Endothelial cell of umbilical vein (primary cell): ENCODE measurements at regions not wholly inside any gene's neighbourhood (a gene's known extent, or its start where the extent isn't known, plus 50 kb on each side); places are given as distances from the start of the nearest gene placed in this dataset.

Source experiments
- BruUV-seq: library from RNA; stranded (reverse); fragments of 400-500 nt; replicated peaks from 2 replicates; lab custom pipeline; 2021; lab: Mats Ljungman, UMichigan
- CTCF ChIA-PET: fragments of 300-600, 350-600 bp; sonication (Branson Sonifier 250); formaldehyde crosslinking; loops from one replicate; lab custom pipeline; 2021; ENCODE audit warnings: antibody characterized with exemption, inconsistent platforms; lab: Charles Lee
- POLR2A ChIA-PET: fragments of 300-600, 350-600 bp; sonication (Branson Sonifier 250); formaldehyde crosslinking; loops from one replicate; lab custom pipeline; 2021; ENCODE audit warnings: antibody characterized with exemption, inconsistent platforms; lab: Charles Lee
- DNase-seq: peaks from one replicate; pipeline ENCODE4 v3.0.0-alpha.2; 2011; ENCODE audit warnings: low read depth, low spot score
- FAIRE-seq: peaks from 2 replicates; lab custom pipeline; 2011; peaks lifted over from hg19 to GRCh38; lab: Jason Lieb, UNC
- H2AFZ ChIP-seq: 2 replicates; pipeline ENCODE4 v1.6.0; 2012; ENCODE audit warnings: low read depth, low read length, control low read depth, inconsistent platforms
- H3K27ac ChIP-seq: 2 replicates; pipeline ENCODE4 v1.5.1; 2011; ENCODE audit warnings: low read depth, mild to moderate bottlenecking, control low read depth, low read length, moderate library complexity; ENCODE audit not compliant: insufficient read depth
- H3K27me3 ChIP-seq, 2 experiments: 2 replicates each; pipeline versions ENCODE4 v1.6.0 to v1.6.1; 2011; ENCODE audit warnings: low read length in 2 of 2, mixed read lengths in 1 of 2; ENCODE audit not compliant: control insufficient read depth in 2 of 2, insufficient read depth in 2 of 2
- H3K36me3 ChIP-seq, 2 experiments: 2 replicates in 1 of 2; 3 replicates in 1 of 2; pipeline ENCODE4 v1.5.1; 2011; ENCODE audit warnings: low read length in 2 of 2, mild to moderate bottlenecking in 1 of 2, moderate library complexity in 1 of 2; ENCODE audit not compliant: control insufficient read depth in 2 of 2, insufficient read depth in 2 of 2; ENCODE audit errors: extremely low read depth in 1 of 2
- H3K4me1 ChIP-seq: 3 replicates; pipeline ENCODE4 v1.5.1; 2011; ENCODE audit warnings: mild to moderate bottlenecking, low read length; ENCODE audit not compliant: control insufficient read depth, insufficient read depth; ENCODE audit errors: extremely low read depth
- H3K4me2 ChIP-seq: 2 replicates; pipeline ENCODE4 v1.6.1; 2011; ENCODE audit warnings: low read length, control low read depth, mixed read lengths; ENCODE audit not compliant: insufficient read depth
- H3K4me3 ChIP-seq, 3 experiments: fragments of 200-600 bp in 1 of 3; sonication (generic), shearing (Covaris generic) in 1 of 3; replicated peaks in 1 of 3; 2 replicates each; pipeline ENCODE4 v1.5.1; 2011 to 2016; ENCODE audit warnings: control low read depth in 3 of 3, low read length in 3 of 3, mild to moderate bottlenecking in 2 of 3, inconsistent platforms in 1 of 3, low read depth in 1 of 3, moderate library complexity in 1 of 3; ENCODE audit not compliant: insufficient read depth in 1 of 3
- H3K79me2 ChIP-seq: 2 replicates; pipeline ENCODE4 v1.6.0; 2012; ENCODE audit warnings: low read length, inconsistent platforms; ENCODE audit not compliant: control insufficient read depth, insufficient read depth
- H3K9ac ChIP-seq: replicated peaks from 2 replicates; pipeline ENCODE3; 2011; ENCODE audit warnings: low read length, control low read depth; ENCODE audit not compliant: insufficient read depth; ENCODE audit errors: extremely low read depth
- H3K9me1 ChIP-seq: replicated peaks from 3 replicates; pipeline ENCODE4 v1.6.0; 2011; ENCODE audit warnings: mild to moderate bottlenecking, low read length; ENCODE audit not compliant: control insufficient read depth, insufficient read depth; ENCODE audit errors: extremely low read depth
- H3K9me3 ChIP-seq: replicated peaks from 2 replicates; pipeline ENCODE4 v1.5.1; 2012; ENCODE audit warnings: low read length, inconsistent platforms; ENCODE audit not compliant: control insufficient read depth, insufficient read depth
- H4K20me1 ChIP-seq: replicated peaks from 2 replicates; pipeline ENCODE3; 2011; ENCODE audit warnings: mild to moderate bottlenecking, low read length; ENCODE audit not compliant: control insufficient read depth, insufficient read depth; ENCODE audit errors: extremely low read depth
- CTCF ChIP-seq, 2 donors: IDR thresholded peaks; 1 replicate in 1 of 2; 2 replicates in 1 of 2; pipeline ENCODE4 v1.5.1; 2011; ENCODE audit warnings: low read length in 2 of 2, mild to moderate bottlenecking in 2 of 2, moderate library complexity in 2 of 2, control low read depth in 1 of 2, inconsistent platforms in 1 of 2, low read depth in 1 of 2; ENCODE audit not compliant: insufficient read depth in 1 of 2; ENCODE audit errors: extremely low read depth in 1 of 2
- EZH2 ChIP-seq: IDR thresholded peaks from 2 replicates; pipeline ENCODE4 v1.6.1; 2012; ENCODE audit warnings: borderline replicate concordance, low read depth, mild to moderate bottlenecking, moderate library complexity, low read length, inconsistent platforms; ENCODE audit not compliant: severe bottlenecking
- FOS ChIP-seq: IDR thresholded peaks from 2 replicates; pipeline ENCODE4 v1.6.1; 2011; ENCODE audit warnings: mild to moderate bottlenecking, low read length, moderate library complexity, borderline replicate concordance; ENCODE audit not compliant: insufficient read depth
- GATA2 ChIP-seq: IDR thresholded peaks from 2 replicates; pipeline ENCODE4 v1.7.0; 2011; ENCODE audit warnings: low read depth, mild to moderate bottlenecking, moderate library complexity, mixed read lengths, low read length; ENCODE audit not compliant: insufficient read length, insufficient read depth
- JUN ChIP-seq: IDR thresholded peaks from 2 replicates; pipeline ENCODE4 v1.6.1; 2011; ENCODE audit warnings: borderline replicate concordance, low read depth; ENCODE audit not compliant: insufficient read length, insufficient read depth
- MYC ChIP-seq: IDR thresholded peaks from one replicate; pipeline ENCODE4 v1.6.1; 2011; ENCODE audit warnings: mild to moderate bottlenecking, low read depth, low read length
- POLR2A ChIP-seq: IDR thresholded peaks from 2 replicates; pipeline ENCODE4 v1.6.1; 2012; ENCODE audit warnings: low read depth, mild to moderate bottlenecking, control low read depth, low read length
- POLR2AphosphoS5 ChIP-seq: IDR thresholded peaks from 2 replicates; pipeline ENCODE4 v1.6.1; 2012; ENCODE audit warnings: low read depth, mild to moderate bottlenecking, control low read depth, low read length, moderate library complexity; ENCODE audit not compliant: insufficient read depth
- dilution Hi-C: fragments of 300-500 bp; cut with MboI; formaldehyde crosslinking; loops from one replicate; pipeline ENCODE4 v1.15.0; 2019; ENCODE audit warnings: low sequenced_read_pairs; ENCODE audit not compliant: extremely low pct_ligation_motif_present
- intact Hi-C: fragments of 100-400 bp; cut with micrococcal nuclease; formaldehyde crosslinking; loops from one replicate; pipeline ENCODE4 v1.10.0; 2022
- TF ChIP-seq, protein P1 (sequence below): IDR thresholded peaks from 2 replicates; pipeline ENCODE4 v1.6.1; 2011; ENCODE audit not compliant: insufficient read depth, insufficient read length

GRCh38 chr17:62147284-62147683 is 82.2 kb upstream of the MED13 start:
- CTCF ChIA-PET: no interaction called here
- Histone ChIP-seq H3K36me3 (no peaks in the 10 kb centered on the region), H3K9ac (no peak overlapping the region), H3K4me1 (no peaks in the 10 kb centered on the region), H3K27ac (no peak overlapping the region), H4K20me1 (no peaks in the 10 kb centered on the region), H3K27me3 (no peaks in the 10 kb centered on the region), H3K4me2 (no peak overlapping the region), H2AFZ (no peak overlapping the region), H3K79me2 (no peaks in the 10 kb centered on the region), H3K4me3 (no peak overlapping the region), H3K9me1 (no peaks in the 10 kb centered on the region), H3K9me3 (no peaks in the 10 kb centered on the region)
- FAIRE-seq (no peak), DNase-seq (no peak)
- dilution Hi-C loops: no loop called here
- intact Hi-C loops: no loop called here
- POLR2A ChIA-PET: no interaction called here
- TF ChIP-seq, protein P1, sequence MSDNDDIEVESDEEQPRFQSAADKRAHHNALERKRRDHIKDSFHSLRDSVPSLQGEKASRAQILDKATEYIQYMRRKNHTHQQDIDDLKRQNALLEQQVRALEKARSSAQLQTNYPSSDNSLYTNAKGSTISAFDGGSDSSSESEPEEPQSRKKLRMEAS: no peak
- TF ChIP-seq EZH2 (no peak), FOS (no peak), POLR2AphosphoS5 (no peak), CTCF (IDR thresholded peaks at IDR 0.05; ENCODE audit: extremely low read depth in 1 of 2, insufficient read depth in 1 of 2, low read depth in 1 of 2, low read length in 2 of 2) (no peak), JUN (no peak), MYC (no peak), POLR2A (no peak), GATA2 (no peak)
- BruUV-seq: no TSS peak
